ENCODE measurements at regions not wholly inside any gene's neighbourhood (a gene's known extent, or its start where the extent isn't known, plus 50 kb on each side); places are given as distances from the start of the nearest gene placed in this dataset.

- POLR2A ChIA-PET = no interaction called here
- Mint-ChIP-seq H3K27me3 (no peaks in the 10 kb centered on the region), H3K36me3 (no peaks in the 10 kb centered on the region), H3K27ac (no peak overlapping the region), H3K9me3 (no peaks in the 10 kb centered on the region), H3K4me3 (no peak overlapping the region), H3K4me1 (ENCODE audit: low read depth) (no peaks in the 10 kb centered on the region)
- intact Hi-C loops (cut with micrococcal nuclease) = no loop called here
- DNase-seq = no peak
- CTCF ChIA-PET = interaction anchor here (0.6 kb wide), 1 partner anchor 106 kb away, joined by 3 read pairs; no protein-coding TSS in a partner anchor
Measured at GRCh38 chr18:54013452-54013851, 211.0 kb downstream of the MBD2 start.

GRCh38 chr18:54004828-54005227, 219.6 kb downstream of the MBD2 start:
- intact Hi-C loops (cut with micrococcal nuclease) = no loop called here
- H3K27me3 Mint-ChIP-seq = no peaks in the 10 kb centered on the region
- ChIA-PET CTCF (no interaction called here), POLR2A (no interaction called here)
- H3K4me1 Mint-ChIP-seq (ENCODE audit: low read depth) = no peaks in the 10 kb centered on the region
- no peaks in the 10 kb centered on the region for H3K9me3 Mint-ChIP-seq
- no peak overlapping the region for H3K4me3 Mint-ChIP-seq
- no peak for DNase-seq
- no peaks in the 10 kb centered on the region for H3K36me3 Mint-ChIP-seq
- no peak overlapping the region for H3K27ac Mint-ChIP-seq

DNA sequence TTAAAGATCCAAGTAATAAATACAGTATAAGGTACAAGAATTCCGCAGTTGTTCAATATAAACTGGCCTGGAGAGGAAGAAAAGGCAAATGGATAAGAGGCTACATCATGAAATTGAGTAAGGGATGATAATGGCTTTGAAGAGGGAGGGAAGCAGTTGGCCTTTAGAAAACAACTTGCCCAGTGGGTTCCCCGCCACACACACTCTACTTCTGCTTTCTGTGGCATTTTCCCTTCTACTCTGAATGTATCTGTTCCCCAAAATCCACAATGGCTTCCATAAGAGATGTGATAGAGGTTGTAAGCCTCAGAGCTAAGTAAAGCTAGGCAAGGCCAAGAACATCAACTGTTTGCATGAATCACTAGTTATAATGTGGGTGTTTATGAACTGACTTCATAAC, 221.3 kb downstream of the MBD2 start:
- no peak overlapping the region for H3K4me3 Mint-ChIP-seq
- ChIA-PET CTCF (no interaction called here), POLR2A (no interaction called here)
- no peaks in the 10 kb centered on the region for H3K36me3 Mint-ChIP-seq
- H3K4me1 Mint-ChIP-seq (ENCODE audit: low read depth) = no peaks in the 10 kb centered on the region
- H3K27me3 Mint-ChIP-seq = no peaks in the 10 kb centered on the region
- intact Hi-C loops (cut with micrococcal nuclease) = no loop called here
- no peaks in the 10 kb centered on the region for H3K9me3 Mint-ChIP-seq
- H3K27ac Mint-ChIP-seq = no peak overlapping the region
- DNase-seq = no peak

DNA sequence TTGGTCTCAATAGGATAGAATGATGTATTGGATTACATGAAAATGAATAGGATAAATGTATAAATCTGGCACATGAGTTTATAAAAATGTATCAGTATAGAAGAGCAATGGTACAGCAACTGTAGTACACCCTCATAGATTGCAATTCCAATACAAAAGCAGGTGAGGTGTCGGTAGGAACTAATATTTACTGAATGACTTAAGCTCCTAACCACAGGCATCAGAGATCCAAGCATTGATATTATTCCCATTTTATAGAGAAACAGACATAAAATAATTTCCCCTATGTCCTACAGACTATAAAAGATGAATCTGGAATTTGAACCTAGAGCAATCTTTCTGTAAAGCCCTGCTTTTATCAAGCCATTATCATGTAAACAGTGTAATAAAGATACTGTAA, 227.4 kb downstream of the MBD2 start:
- intact Hi-C loops (cut with micrococcal nuclease) = no loop called here
- no peaks in the 10 kb centered on the region for H3K4me1 Mint-ChIP-seq (ENCODE audit: low read depth)
- POLR2A ChIA-PET = no interaction called here
- H3K27ac Mint-ChIP-seq = no peak overlapping the region
- H3K9me3 Mint-ChIP-seq = no peaks in the 10 kb centered on the region
- DNase-seq = no peak
- no peaks in the 10 kb centered on the region for H3K36me3 Mint-ChIP-seq
- CTCF ChIA-PET = no interaction called here
- H3K4me3 Mint-ChIP-seq = no peak overlapping the region
- peaks cover 3% of the 10 kb centered on the region for H3K27me3 Mint-ChIP-seq

DNA sequence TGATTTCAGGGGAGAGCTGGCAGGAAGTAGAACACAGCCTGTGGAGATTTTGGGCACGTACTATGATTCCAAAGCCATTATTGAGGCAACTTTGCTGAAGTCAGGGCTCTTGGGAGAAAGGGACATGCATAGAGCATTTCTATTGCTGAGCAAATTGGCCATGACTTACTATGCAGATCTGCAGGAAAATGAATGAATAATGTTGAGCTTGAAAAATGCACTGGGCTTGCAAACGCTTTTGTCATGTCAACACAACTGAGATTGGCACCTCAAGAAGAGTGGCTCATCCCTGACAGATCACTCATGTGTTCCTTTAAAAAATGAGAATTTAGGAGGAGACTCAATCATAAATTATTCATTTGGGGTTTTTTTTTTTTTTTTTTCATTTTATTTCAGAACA, 230.5 kb downstream of the MBD2 start:
- Mint-ChIP-seq H3K27me3 (peaks cover 3% of the 10 kb centered on the region), H3K4me3 (no peak overlapping the region), H3K36me3 (no peaks in the 10 kb centered on the region), H3K27ac (no peak overlapping the region), H3K4me1 (ENCODE audit: low read depth) (no peaks in the 10 kb centered on the region), H3K9me3 (no peaks in the 10 kb centered on the region)
- intact Hi-C loops (cut with micrococcal nuclease) = no loop called here
- POLR2A ChIA-PET = no interaction called here
- CTCF ChIA-PET = no interaction called here
- DNase-seq = no peak

- DNase-seq = no peak
- Mint-ChIP-seq H3K27ac (no peak overlapping the region), H3K4me3 (no peak overlapping the region), H3K27me3 (peaks cover 3% of the 10 kb centered on the region), H3K9me3 (no peaks in the 10 kb centered on the region), H3K36me3 (no peaks in the 10 kb centered on the region), H3K4me1 (ENCODE audit: low read depth) (no peaks in the 10 kb centered on the region)
- CTCF ChIA-PET = no interaction called here
- intact Hi-C loops (cut with micrococcal nuclease) = no loop called here
- POLR2A ChIA-PET = interaction anchor here (0.6 kb wide), 1 partner anchor 272 kb away, joined by 3 read pairs; no protein-coding TSS in a partner anchor
Measured at GRCh38 chr18:53991805-53992204, 232.7 kb downstream of the MBD2 start.

DNA sequence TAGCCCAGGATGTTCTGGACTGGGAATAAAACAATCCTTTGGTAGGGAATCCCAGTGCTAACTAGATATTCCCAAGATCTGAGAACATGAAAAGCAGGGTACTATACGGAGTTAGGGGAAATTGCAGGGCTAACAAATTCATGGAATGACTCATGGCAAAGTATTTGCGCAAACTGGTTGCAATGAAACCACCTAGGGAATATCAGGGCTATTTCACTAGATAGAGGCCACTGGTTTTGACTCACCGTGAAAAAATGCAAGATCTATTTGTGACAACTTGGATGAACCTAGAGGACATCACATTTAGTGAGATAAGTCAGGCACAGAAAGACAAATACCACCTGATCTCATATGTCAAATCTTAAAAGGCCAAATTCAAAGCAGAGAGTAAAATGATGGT, 233.3 kb downstream of the MBD2 start:
- Mint-ChIP-seq H3K27me3 (peaks cover 3% of the 10 kb centered on the region), H3K36me3 (no peaks in the 10 kb centered on the region), H3K27ac (no peak overlapping the region), H3K9me3 (no peaks in the 10 kb centered on the region), H3K4me3 (no peak overlapping the region), H3K4me1 (ENCODE audit: low read depth) (no peaks in the 10 kb centered on the region)
- DNase-seq = no peak
- ChIA-PET POLR2A (interaction anchor here (0.6 kb wide), 1 partner anchor 273 kb away, joined by 3 read pairs; no protein-coding TSS in a partner anchor), CTCF (no interaction called here)
- intact Hi-C loops (cut with micrococcal nuclease) = no loop called here

DNA sequence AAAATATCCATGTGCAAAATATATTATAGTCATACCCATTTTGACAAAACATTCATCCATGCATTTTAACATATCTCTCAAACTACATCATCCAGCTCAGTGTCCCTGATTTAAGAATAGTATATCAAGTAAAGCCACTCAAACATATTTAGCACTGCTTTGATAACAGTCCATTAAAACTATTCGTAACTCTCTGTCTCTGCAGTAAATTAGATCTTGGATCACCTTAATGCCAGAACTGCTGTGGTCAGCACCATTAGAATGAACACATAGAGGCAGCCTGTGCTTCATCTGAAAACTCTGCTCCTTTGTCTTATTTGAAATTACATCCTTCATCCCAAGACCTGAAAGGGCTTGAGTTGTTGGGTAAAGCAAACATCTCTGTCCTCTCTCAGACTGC, 234.0 kb downstream of the MBD2 start:
- intact Hi-C loops (cut with micrococcal nuclease) = no loop called here
- Mint-ChIP-seq H3K27me3 (peaks cover 3% of the 10 kb centered on the region), H3K36me3 (no peaks in the 10 kb centered on the region), H3K9me3 (no peaks in the 10 kb centered on the region), H3K4me1 (ENCODE audit: low read depth) (no peaks in the 10 kb centered on the region), H3K4me3 (no peak overlapping the region), H3K27ac (no peak overlapping the region)
- CTCF ChIA-PET = no interaction called here
- DNase-seq = no peak
- POLR2A ChIA-PET = no interaction called here

DNA sequence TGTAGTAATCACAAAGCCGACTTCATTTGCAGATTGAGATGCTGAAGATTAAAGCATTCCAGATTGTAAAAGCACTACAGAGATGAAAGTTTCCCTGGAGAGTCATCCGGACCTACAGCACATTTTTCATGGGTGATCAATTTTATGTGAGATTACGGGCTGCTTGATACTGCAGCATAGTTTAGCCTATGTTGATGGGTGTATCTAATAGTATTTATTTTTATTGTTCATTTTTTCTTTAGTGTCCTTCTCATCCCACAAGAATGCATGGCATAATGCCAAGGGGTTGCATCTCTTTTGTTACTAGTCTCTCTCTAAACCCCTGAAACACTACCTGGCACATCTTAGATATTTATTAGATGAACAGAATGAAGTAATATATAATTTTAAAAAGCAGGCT, 240.4 kb downstream of the MBD2 start:
- Mint-ChIP-seq H3K4me3 (no peak overlapping the region), H3K27ac (no peak overlapping the region), H3K36me3 (no peaks in the 10 kb centered on the region), H3K27me3 (no peaks in the 10 kb centered on the region), H3K4me1 (ENCODE audit: low read depth) (no peaks in the 10 kb centered on the region), H3K9me3 (peaks cover 4% of the 10 kb centered on the region)
- POLR2A ChIA-PET = no interaction called here
- CTCF ChIA-PET = no interaction called here
- intact Hi-C loops (cut with micrococcal nuclease) = no loop called here
- DNase-seq = no peak

- no peaks in the 10 kb centered on the region for H3K4me1 Mint-ChIP-seq (ENCODE audit: low read depth)
- DNase-seq = no peak
- intact Hi-C loops (cut with micrococcal nuclease) = no loop called here
- H3K27me3 Mint-ChIP-seq = no peaks in the 10 kb centered on the region
- H3K4me3 Mint-ChIP-seq = no peak overlapping the region
- CTCF ChIA-PET = no interaction called here
- no peak overlapping the region for H3K27ac Mint-ChIP-seq
- H3K36me3 Mint-ChIP-seq = no peaks in the 10 kb centered on the region
- POLR2A ChIA-PET = no interaction called here
- peaks cover 9% of the 10 kb centered on the region for H3K9me3 Mint-ChIP-seq
Measured at GRCh38 chr18:53971331-53971730, 253.1 kb downstream of the MBD2 start.

DNA sequence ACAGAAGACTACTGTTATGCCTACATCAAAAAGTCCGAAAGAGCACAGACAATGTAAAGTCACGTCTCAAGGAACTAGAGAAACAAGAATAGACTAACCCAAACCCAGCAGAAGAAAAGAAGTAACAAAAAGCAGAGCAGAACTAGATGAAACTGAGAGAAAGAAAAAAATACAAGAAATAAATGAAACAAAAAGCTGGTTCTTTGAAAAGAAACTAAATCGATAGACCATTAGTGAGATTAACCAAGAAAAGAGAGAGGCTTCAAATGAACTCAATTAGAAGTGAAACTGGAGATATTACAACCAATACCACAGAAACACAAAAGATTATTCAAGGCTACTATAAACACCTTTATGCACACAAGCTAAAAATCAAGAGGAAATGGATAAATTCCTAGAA, 271.8 kb downstream of the MBD2 start:
- intact Hi-C loops (cut with micrococcal nuclease) = no loop called here
- no peaks in the 10 kb centered on the region for H3K36me3 Mint-ChIP-seq
- H3K4me3 Mint-ChIP-seq = no peak overlapping the region
- H3K27ac Mint-ChIP-seq = no peak overlapping the region
- no peak for DNase-seq
- ChIA-PET POLR2A (no interaction called here), CTCF (no interaction called here)
- no peaks in the 10 kb centered on the region for H3K4me1 Mint-ChIP-seq (ENCODE audit: low read depth)
- H3K27me3 Mint-ChIP-seq = no peaks in the 10 kb centered on the region
- no peaks in the 10 kb centered on the region for H3K9me3 Mint-ChIP-seq

DNA sequence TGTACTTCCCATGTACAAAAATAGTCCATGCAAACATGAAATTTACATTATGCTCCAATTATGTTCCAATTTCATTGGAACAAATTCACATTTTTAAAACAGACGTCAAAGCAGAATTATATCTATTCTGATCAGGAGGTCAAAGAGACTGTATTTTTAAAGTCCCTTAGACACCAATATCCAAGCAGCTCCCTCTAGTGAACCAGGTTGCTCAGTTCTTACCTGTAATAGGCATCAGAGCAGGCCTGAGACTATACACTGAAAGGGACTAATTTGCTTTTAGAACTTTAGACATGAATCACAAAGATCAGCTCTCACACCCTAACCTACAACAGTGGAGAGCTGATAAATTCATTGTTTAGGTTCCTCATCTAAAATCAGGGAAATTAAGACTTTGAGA, 273.9 kb downstream of the MBD2 start:
- H3K4me3 Mint-ChIP-seq = no peak overlapping the region
- no peak for DNase-seq
- no peaks in the 10 kb centered on the region for H3K4me1 Mint-ChIP-seq (ENCODE audit: low read depth)
- ChIA-PET POLR2A (no interaction called here), CTCF (no interaction called here)
- no peaks in the 10 kb centered on the region for H3K36me3 Mint-ChIP-seq
- no peaks in the 10 kb centered on the region for H3K27me3 Mint-ChIP-seq
- intact Hi-C loops (cut with micrococcal nuclease) = no loop called here
- no peak overlapping the region for H3K27ac Mint-ChIP-seq
- no peaks in the 10 kb centered on the region for H3K9me3 Mint-ChIP-seq

DNA sequence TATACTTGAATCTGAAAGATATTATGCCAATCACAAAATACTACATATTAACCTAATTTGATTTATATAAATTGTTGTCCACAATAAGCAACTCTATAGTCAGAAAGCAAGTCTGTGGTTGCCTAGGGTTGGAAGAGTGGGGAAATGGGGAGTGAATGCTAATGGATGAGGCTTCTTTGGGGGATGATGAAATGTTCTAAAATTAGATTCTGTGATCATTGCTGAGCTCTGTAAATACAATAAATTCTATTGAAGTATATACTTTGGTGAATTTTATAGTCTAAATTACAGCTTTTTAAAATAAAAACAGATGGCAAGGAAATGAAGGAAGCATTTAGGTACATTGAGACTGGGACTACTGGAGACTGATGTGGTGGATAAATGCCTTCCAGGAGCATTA, 275.5 kb downstream of the MBD2 start:
- Mint-ChIP-seq H3K36me3 (no peaks in the 10 kb centered on the region), H3K27me3 (no peaks in the 10 kb centered on the region), H3K9me3 (peaks cover 12% of the 10 kb centered on the region), H3K27ac (no peak overlapping the region), H3K4me1 (ENCODE audit: low read depth) (no peaks in the 10 kb centered on the region), H3K4me3 (no peak overlapping the region)
- ChIA-PET POLR2A (no interaction called here), CTCF (no interaction called here)
- no peak for DNase-seq
- intact Hi-C loops (cut with micrococcal nuclease) = no loop called here

- peaks cover 20% of the 10 kb centered on the region for H3K9me3 Mint-ChIP-seq
- ChIA-PET POLR2A (no interaction called here), CTCF (no interaction called here)
- H3K4me1 Mint-ChIP-seq (ENCODE audit: low read depth) = no peaks in the 10 kb centered on the region
- H3K4me3 Mint-ChIP-seq = no peak overlapping the region
- DNase-seq = no peak
- H3K36me3 Mint-ChIP-seq = no peaks in the 10 kb centered on the region
- H3K27me3 Mint-ChIP-seq = no peaks in the 10 kb centered on the region
- H3K27ac Mint-ChIP-seq = no peak overlapping the region
- intact Hi-C loops (cut with micrococcal nuclease) = no loop called here
Measured at GRCh38 chr18:53947092-53947640, 277.3 kb downstream of the MBD2 start.

Measured in activated CD4-positive, alpha-beta memory T cell treated with anti-CD3 and anti-CD28 coated beads for 36 hours (primary cell).